GM23338 (cell line): ENCODE measurements at regions not wholly inside any gene's neighbourhood (a gene's known extent, or its start where the extent isn't known, plus 50 kb on each side); places are given as distances from the start of the nearest gene placed in this dataset.

Experiments
- EZH2 ChIP-seq: fragments of 200-600 bp; sonication (generic); IDR thresholded peaks from one replicate; pipeline ENCODE4 v1.8.0; 2017; ENCODE audit warnings: antibody characterized with exemption, mild to moderate bottlenecking, low read depth; ENCODE audit not compliant: unreplicated experiment
- JUNB ChIP-seq: IDR thresholded peaks from one replicate; pipeline ENCODE4 v1.6.1; 2016; ENCODE audit warnings: antibody characterized with exemption; ENCODE audit not compliant: unreplicated experiment
- TF ChIP-seq, protein P1 (sequence below): IDR thresholded peaks from one replicate; pipeline ENCODE4 v1.6.1; 2018; ENCODE audit warnings: antibody characterized with exemption; ENCODE audit not compliant: unreplicated experiment
- TF ChIP-seq, protein P2 (sequence below), 2 experiments: fragments of 200-600 bp in 1 of 2; sonication (generic) in 1 of 2; conservative IDR thresholded peaks; 2 replicates each; pipeline versions ENCODE4 v1.5.1 to v1.6.1; 2016 to 2017; ENCODE audit warnings: antibody characterized with exemption in 2 of 2, low read depth in 2 of 2, mild to moderate bottlenecking in 2 of 2, moderate library complexity in 1 of 2

DNA sequence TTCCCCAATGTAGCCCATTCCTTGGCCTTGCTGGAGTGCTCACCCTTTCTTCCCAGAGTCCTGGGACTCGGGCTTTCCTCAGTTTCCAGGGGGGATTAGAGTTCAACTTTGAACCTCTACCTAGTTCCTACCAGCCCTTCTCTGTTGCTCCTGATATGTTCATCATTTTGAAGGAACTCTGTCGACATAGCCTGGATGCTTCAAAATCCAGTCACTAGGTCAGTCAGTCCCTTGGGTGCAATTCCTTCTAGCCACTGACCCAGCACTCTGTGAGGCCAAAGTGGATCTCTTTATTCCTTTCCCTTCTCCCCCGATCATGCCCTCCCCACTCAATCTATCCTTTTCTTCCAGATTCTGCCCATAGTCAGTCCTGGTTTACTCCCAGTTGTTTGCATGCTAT is 72.3 kb upstream of the TMCC3 start:
- TF ChIP-seq, protein P1, sequence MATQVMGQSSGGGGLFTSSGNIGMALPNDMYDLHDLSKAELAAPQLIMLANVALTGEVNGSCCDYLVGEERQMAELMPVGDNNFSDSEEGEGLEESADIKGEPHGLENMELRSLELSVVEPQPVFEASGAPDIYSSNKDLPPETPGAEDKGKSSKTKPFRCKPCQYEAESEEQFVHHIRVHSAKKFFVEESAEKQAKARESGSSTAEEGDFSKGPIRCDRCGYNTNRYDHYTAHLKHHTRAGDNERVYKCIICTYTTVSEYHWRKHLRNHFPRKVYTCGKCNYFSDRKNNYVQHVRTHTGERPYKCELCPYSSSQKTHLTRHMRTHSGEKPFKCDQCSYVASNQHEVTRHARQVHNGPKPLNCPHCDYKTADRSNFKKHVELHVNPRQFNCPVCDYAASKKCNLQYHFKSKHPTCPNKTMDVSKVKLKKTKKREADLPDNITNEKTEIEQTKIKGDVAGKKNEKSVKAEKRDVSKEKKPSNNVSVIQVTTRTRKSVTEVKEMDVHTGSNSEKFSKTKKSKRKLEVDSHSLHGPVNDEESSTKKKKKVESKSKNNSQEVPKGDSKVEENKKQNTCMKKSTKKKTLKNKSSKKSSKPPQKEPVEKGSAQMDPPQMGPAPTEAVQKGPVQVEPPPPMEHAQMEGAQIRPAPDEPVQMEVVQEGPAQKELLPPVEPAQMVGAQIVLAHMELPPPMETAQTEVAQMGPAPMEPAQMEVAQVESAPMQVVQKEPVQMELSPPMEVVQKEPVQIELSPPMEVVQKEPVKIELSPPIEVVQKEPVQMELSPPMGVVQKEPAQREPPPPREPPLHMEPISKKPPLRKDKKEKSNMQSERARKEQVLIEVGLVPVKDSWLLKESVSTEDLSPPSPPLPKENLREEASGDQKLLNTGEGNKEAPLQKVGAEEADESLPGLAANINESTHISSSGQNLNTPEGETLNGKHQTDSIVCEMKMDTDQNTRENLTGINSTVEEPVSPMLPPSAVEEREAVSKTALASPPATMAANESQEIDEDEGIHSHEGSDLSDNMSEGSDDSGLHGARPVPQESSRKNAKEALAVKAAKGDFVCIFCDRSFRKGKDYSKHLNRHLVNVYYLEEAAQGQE, result no peak
- TF ChIP-seq EZH2 (no peak), JUNB (no peak)
- TF ChIP-seq, protein P2, sequence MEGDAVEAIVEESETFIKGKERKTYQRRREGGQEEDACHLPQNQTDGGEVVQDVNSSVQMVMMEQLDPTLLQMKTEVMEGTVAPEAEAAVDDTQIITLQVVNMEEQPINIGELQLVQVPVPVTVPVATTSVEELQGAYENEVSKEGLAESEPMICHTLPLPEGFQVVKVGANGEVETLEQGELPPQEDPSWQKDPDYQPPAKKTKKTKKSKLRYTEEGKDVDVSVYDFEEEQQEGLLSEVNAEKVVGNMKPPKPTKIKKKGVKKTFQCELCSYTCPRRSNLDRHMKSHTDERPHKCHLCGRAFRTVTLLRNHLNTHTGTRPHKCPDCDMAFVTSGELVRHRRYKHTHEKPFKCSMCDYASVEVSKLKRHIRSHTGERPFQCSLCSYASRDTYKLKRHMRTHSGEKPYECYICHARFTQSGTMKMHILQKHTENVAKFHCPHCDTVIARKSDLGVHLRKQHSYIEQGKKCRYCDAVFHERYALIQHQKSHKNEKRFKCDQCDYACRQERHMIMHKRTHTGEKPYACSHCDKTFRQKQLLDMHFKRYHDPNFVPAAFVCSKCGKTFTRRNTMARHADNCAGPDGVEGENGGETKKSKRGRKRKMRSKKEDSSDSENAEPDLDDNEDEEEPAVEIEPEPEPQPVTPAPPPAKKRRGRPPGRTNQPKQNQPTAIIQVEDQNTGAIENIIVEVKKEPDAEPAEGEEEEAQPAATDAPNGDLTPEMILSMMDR (conservative IDR thresholded peaks at IDR 0.05; ENCODE audit: low read depth in 2 of 2), result no peak
